ENCODE measurements at regions not wholly inside any gene's neighbourhood (a gene's known extent, or its start where the extent isn't known, plus 50 kb on each side); places are given as distances from the start of the nearest gene placed in this dataset.

GRCh38 chr14:100638211-100638855 is 51.1 kb upstream of the BEGAIN start:
- no peak for DNase-seq

- DNase-seq = no peak
These were observed 52.1 kb upstream of the BEGAIN start for GRCh38 chr14:100639280-100639679.

GRCh38 chr14:100640471-100641273 is 53.5 kb upstream of the BEGAIN start:
- DNase-seq = peak; percentile 2

GRCh38 chr14:100641274-100641860 is 54.1 kb upstream of the BEGAIN start:
- DNase-seq = no peak

GRCh38 chr14:100643426-100643825 is 56.2 kb upstream of the BEGAIN start:
- DNase-seq = no peak

GRCh38 chr14:100644383-100644782 is 57.2 kb upstream of the BEGAIN start:
- no peak for DNase-seq

GRCh38 chr14:100644784-100645183 is 57.6 kb upstream of the BEGAIN start:
- DNase-seq = no peak

- DNase-seq = peak; percentile 23
These were observed 58.2 kb upstream of the BEGAIN start for GRCh38 chr14:100645196-100645981.

GRCh38 chr14:100645982-100646314 is 58.7 kb upstream of the BEGAIN start:
- no peak for DNase-seq

- DNase-seq = no peak
These were observed 61.4 kb upstream of the BEGAIN start for GRCh38 chr14:100648474-100649172.

GRCh38 chr14:100649173-100649519 is 61.9 kb upstream of the BEGAIN start:
- DNase-seq = no peak

- no peak for DNase-seq
These were observed 64.8 kb upstream of the BEGAIN start for GRCh38 chr14:100651999-100652508.

- no peak for DNase-seq
These were observed 65.5 kb upstream of the BEGAIN start for GRCh38 chr14:100652744-100653143.

GRCh38 chr14:100653409-100653808 is 66.2 kb upstream of the BEGAIN start:
- no peak for DNase-seq

GRCh38 chr14:100654025-100654813 is 67.0 kb upstream of the BEGAIN start:
- DNase-seq = no peak

GRCh38 chr14:100654814-100655740 is 67.9 kb upstream of the BEGAIN start:
- DNase-seq = no peak

- DNase-seq = no peak
These were observed 68.5 kb upstream of the BEGAIN start for GRCh38 chr14:100655741-100656085.

GRCh38 chr14:100656996-100657395 is 69.7 kb upstream of the DLK1 start:
- no peak for DNase-seq

- no peak for DNase-seq
These were observed 68.9 kb upstream of the DLK1 start for GRCh38 chr14:100657780-100658179.

- DNase-seq = no peak
These were observed 68.4 kb upstream of the DLK1 start for GRCh38 chr14:100658181-100658886.
